GM21423 (cell line): ENCODE measurements at regions not wholly inside any gene's neighbourhood (a gene's known extent, or its start where the extent isn't known, plus 50 kb on each side); places are given as distances from the start of the nearest gene placed in this dataset.
"Not testable (repeated sequence)": the region's sequence is repeated elsewhere in the genome, so short reads cannot be mapped to it uniquely, and the experiment has no call there.

Experiments
- ATAC-seq: cut with Tn5 transposase; IDR thresholded peaks from one replicate; pipeline ENCODE4 v1.9.1; 2021; ENCODE audit warnings: mild to moderate bottlenecking, moderate library complexity; ENCODE audit not compliant: unreplicated experiment

DNA sequence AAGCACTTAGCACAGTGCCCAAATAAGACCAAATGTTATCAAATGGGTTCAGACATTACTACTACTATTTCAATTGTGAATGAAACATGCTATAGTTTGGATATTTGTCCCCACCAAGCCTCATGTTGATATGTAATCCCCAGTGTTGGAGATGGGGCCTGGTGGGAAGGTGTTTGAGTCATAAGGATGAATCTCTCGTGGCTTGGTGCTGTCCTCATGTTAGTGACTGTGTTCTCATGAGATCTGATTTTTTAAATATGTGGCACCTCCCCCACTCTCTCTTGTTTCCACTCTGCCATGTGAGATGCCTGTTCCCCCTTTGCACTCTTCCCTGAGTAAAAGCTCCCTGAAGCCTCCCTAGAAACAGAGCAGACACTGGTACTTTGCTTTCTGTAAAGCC, 148.7 kb upstream of the TGFBR2 start:
- no peak for ATAC-seq

DNA sequence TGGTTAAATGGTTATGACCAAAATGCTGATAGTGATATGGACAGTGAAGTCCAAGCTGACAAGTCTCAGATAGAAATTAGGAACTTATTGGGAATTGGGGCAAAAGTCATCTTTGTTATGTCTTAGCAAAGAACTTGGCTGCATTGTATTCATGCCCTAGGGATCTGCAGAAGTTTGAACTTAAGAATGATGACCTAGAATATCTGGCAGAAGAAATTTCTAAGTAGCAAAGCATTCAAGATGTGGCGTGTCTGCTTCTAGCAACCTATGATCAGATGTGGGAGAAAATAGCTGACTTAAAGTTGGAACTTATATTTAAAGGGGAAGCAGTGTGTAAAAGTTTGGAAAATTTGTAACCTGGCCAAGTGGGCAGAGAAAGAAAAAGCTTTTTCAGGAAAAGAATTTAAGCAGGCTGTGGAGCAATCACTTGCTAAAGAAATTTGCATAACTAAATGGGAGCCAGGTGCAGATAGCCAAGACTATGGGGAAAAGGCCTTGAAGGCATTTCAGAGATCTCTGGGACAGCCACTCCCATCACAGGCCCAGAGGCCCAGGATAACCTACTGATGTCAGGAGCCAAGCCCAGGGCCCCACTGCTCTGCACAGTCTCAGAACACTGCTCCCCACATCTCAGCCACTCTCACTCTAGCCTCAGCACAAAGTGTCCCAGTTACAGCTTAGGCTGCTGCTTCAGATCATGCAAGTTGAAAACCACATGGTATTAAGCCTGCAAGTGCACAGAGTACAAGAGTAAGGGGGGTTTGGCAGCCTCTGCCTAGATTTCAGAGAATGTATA, 147.8 kb upstream of the TGFBR2 start:
- no peak for ATAC-seq

DNA sequence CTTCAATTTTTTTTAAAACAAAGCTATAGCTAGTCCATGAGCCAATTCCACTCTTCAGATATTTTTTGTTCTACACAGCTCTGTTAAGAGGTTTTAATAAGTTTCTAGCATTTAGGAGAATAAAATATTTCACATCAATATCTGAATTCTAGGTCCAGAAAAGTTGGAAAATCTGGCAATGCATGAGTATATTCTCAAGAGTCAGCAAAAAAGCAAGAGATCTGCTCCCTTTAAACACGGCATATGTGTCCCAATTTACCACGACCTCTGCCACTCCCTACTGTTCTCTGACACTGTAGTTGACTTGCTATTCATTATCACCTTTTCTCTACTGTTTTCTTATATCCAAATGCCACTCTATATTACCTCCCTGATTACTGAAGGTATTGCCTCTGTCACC, 145.1 kb upstream of the TGFBR2 start:
- ATAC-seq = no peak

DNA sequence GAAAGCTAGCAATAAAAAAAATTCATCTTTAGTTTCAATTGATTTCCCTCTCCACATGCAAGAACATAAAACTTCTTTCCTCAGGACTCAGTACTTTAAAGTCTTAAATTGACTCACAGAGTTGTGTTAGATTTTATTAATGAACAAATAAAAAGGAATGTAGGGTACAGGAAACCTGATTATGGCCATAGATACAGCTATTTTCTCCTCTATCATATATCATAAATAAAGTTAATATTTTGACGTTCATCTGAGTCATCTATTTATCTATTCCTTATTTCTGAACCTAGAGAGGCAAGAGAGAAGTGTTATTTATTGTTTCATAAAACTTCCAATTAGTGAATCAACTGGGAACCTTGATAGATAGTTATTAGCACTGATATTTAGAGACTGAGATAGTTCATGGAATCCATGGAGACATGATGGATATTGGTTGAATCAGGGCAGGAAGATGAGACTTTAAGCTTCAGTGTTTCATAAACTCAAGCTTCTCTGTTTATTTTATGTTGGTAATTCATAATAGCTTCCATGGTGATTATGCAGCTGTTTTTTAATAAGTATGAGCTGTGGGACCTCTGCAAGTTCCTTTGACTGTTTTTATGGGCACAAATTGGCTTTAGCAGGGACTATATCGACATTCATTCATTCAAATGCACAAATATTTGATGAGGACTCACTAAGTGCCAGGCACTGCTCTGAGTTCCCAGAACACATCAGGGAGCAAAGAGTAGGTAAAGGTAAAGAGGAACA, 143.5 kb upstream of the TGFBR2 start:
- no peak for ATAC-seq

DNA sequence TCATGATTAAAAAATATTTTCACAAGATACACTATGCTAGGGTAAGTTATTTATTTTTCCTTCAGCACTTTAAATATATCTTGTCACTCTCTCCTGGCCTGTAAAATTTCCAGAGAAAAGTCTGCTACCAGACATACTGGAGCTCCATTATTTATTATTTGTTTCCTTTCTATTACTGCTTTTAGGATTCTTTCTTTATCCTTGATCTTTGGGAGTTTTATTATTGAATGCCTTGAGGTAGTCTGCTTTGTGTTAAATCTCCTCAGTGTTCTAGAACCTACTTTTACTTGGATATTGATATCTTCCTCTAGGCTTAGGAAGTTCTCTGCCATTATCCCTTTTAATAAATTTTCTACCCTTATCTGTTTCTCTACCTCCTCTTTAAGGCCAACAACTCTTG, 142.0 kb upstream of the TGFBR2 start:
- no peak for ATAC-seq

DNA sequence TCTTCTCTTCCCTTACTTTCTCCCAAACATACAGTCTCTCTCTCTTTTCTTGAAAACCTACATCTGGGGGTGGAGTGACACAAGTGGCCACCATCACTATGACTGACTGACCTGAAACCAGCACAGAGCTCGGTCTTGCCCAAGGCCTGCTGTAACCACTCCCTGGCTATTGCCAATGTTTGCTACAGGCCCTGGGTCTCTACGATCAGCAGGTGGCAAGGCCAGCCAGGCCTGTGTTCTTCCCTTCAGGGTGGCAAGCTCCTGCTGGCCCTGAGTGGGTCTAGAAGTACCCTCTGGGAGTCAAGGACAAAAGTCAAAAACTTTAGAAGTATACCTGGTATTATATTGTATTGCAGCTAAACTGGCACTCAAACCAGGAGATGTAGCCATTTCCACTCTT, 140.9 kb upstream of the TGFBR2 start:
- no peak for ATAC-seq

DNA sequence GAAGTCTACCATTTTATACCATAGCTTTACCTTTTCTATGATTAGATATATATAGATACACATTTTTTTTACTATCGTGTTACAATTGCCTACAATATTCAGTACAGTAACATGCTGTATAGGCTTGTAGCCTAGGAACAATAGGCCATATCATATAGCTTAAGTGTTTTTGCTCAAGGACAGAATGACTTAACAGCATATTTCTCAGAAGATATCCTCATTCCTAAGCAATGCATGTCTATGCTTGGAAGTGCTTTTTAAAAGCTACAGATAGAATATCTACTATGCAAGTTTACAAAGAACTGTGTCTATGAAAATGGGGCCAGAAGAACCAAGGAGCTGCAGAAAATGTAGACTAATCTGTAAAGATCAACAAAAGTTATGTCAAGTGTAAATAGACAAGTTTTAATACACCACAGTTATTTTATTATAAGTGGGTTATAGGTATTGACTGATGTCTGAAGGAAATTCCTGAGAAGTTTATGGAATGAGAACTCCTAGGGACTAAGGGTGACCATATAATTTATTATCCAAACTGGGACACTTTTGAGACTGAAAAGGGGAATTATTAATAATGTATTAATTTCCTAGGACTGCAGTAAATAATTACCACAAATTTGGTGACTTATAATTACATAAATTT, 138.7 kb upstream of the TGFBR2 start:
- no peak for ATAC-seq

DNA sequence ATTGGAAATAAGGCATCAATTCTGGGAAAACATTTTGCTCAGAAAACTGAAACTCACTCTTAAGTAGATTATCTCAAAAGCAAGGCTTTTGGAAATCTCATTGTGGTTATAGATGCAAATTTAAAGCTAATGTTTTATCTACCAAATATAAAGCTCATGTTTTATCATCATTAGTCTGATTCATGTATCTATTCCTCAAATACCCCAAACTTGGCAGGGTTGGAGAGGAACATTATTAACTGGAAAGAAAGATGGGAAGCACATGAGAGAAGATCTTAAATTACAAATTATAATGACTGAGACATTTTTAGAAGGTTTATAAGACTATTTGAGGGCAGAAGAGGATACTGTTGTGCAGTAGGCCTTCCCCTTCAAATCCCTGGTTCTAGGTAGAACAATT, 137.3 kb upstream of the TGFBR2 start:
- ATAC-seq = no peak

DNA sequence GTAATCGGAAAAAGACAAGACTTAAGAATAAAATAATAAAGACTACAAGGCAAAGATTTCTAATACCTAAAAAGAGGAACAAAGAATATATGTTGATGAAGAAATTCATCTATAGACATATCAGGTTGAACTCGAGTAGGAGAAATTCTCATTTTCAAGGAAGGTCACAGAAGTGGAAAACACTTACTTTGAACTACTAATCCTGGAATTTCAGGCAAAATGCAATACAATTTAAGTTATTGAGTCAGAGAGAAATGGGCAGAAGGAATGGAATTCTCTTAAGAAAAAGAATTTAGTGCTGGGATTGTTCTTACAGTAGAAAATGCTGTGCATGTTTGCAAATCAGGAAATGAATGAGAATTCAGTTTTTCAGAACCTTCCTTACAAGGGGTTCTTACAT, 135.9 kb upstream of the TGFBR2 start:
- ATAC-seq = no peak

DNA sequence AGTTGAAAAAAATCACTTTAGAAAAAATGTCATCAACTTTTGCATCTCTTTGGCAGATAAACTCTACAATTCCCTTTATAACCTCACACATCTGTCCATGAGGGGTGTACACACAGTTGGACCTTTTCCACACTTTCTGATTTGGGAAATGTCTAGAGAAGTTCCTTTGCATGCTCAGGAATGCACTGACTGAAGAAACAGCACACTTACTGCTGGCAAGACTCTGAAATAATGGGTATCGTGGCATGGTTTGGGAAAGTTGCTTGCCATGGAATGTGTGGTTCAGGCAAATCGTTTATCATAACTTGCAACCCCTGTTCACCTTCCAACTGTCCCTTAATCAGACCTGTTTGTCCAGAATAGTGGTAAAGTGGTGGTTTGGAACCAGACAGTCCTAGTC, 135.3 kb upstream of the TGFBR2 start:
- ATAC-seq = no peak

DNA sequence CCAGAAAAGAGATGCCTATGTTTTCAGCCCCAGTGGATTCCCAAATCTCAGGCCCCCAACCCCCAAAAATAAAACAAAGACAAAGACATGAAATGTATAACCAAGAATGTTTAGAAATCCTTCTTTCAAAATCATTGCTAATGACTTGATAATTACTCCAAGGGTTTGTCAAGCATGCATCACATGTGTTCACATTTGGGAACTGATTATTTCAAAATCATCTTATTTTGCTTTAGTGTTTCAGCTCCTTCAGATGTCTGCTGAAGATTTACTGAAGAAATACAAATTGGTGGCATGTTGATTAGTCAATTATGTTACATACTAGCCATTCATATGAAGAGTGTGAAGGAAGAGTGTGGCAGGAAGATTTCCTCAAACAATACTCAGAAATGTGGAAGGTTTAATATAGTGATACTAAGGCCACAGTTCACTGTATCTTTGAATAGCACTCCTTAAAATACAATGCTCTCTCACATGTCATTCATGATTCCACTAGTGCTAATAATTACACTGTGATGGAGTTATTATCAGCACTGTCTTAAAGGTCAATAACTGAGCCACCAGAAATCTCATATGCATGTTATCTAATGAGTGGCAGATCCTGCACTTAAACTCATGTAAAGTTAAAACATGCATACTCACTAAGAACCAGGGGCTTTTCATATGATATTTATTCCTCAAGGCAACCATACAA, 134.5 kb upstream of the TGFBR2 start:
- ATAC-seq = no peak

DNA sequence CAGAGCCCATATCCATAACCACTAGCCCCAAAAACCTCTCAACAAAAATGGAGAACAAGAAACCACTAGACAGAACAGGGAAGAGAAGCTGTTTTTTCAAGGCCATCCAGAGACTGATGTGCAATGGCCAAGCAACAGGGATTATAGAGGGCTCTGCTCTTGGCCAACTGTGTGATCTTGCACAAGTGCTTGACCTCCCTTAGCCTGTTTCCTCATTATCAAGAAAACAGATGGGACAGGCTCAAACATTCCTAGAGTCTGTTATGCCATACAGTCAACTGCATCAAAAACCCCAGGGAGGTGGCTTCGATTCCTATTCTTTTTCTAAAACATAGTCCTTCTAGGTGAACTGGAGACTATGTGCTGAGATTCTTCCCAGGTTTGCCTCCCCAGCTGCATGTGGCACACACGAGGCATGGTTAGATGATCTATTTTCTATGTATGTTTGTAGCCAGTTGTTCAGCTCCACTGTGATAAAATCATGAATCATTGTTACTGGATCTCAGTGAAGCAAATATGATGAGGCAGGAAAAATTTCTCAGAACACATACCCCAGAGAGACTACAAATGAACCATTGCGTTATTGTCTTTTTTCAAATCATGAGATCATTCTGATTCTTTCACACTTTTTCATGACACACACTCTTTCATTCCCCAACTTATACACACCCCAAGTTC, 132.9 kb upstream of the TGFBR2 start:
- ATAC-seq = no peak

DNA sequence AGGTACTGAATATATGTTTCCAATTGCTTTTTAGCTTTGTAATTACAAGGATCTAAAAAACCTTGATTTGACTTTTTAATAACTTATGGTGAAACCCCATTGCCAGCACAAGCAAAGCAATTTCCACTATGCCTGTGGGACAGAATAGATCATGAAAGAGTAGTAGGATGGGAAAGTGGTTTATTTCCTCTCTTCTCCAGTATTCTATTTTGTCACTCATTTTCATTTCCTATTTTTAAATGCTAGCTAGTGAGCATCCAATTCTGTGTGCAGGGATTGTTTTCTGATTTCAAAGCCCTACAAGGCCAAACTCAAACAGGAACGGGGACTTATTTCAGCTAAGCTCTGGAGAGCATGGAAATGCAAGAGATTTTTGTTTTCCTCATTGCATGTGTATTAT, 132.0 kb upstream of the TGFBR2 start:
- no peak for ATAC-seq

DNA sequence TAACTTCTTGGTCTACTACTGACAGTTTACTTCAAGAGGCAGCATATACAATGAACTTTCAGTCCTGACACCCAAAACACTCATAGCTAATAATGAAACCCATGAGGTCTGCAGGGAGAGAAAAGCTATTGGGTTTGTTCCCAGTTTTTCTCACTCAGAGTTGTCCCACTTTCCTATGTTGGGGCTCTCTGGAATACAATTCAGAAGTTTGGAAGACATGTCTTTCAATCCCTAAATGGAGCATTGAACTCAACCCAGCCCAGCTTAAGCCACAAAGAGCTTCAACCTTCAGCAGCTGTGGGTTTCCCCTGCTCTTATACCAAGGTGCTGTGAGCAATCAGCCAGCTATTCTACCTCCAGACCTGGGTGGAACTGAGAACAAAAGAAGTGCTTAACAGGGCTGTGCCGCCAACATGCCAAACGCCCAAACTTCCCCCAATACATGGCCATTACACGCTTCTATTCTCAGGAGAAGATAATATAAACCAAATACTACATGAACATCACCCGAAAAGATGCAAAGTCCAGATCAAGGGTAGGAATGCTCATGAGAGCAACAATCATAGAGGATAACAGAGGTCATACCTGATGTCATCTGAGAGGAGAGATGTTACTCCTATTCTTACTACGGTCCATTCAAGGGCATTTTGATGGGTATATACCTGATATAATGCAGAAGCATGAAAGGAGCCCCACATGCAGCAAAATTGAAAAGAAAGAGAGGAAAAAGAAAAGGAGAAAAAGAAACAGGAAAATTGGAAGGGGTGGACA, 131.2 kb upstream of the TGFBR2 start:
- ATAC-seq = peak; percentile 90

DNA sequence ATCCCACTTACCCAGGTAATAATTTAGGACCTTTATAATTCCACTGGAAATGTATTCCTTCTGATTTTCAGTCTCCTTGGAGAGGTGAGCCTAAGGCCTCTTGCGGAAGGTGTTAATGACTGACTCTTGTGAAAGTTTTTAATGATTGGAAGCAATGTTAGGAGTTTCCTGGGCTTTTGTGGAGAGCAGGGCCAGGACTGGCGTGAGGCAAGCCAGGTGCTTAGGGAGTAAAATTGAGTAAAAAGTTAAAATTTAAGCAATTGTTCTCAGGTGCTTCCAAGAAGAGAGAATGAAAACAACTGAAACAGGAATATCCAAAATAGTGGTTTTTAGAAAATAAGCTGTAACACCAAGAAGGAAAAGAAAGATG, 130.6 kb upstream of the TGFBR2 start:
- ATAC-seq = no peak

DNA sequence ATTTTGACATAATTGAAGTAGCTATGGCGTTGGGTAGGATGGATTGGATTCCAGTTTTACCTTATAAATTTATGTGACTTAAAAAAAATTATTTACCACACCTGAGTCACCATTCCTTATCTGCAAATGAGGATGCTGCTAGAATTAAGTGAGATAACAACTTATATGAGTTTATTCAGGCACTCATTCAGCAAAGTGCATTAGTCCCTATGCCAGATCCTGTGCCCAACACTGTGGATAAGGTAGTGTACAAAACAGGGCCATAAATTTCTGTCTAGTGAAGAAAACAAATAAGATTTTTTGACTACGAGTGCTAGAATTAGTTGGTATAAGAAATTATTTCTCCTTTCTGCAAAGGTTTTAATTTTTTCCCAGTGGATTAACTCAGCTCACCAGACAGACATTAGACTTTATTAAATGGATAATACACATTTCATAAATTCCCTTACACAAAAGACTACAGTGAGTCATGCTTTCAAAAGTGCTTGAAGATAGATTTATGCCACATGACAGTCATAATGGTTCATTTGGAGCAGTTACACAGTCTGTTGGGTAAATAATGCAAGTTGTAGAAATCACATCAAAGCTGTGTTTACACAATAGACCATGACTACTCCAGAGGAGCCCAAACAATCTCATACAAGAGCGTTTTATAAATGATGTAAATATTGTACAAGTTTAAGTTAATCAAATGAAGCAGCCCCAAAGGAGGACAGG, 129.9 kb upstream of the TGFBR2 start:
- no peak for ATAC-seq

DNA sequence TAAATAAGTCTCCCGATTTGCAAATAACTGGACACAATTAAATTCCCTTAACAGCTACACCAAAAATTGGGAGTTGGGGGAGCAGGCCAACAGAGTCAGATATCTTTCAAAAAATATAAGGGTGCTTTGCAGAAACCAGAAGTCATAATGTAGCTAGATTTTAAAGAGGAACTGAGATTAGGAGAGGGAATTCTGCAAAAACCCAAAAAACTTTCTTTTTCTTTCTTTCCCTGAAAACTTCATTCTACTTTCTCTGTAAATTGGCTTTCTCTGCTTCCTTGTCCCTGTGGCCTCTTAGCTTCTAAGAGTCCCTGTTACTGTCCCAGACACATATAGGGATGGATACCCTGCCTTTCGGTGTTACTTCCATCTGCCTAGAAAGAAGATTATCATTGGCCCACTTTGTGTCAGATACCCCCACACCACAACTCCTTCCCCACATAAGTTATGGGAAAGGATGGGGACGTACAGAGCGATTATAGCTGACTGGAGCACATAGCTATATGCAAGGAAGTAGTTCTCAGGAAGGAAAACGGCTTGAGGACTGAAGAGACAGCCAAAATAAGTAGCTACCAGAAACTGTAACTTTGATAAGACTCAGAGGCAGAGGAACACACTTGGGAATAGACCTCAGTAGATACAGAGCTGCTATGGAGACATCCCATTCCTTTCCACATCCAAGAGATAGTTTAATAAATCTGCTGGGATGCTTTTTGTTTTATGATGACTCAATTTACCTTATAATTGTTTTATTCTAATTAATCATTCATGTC, 129.1 kb upstream of the TGFBR2 start:
- ATAC-seq = no peak

DNA sequence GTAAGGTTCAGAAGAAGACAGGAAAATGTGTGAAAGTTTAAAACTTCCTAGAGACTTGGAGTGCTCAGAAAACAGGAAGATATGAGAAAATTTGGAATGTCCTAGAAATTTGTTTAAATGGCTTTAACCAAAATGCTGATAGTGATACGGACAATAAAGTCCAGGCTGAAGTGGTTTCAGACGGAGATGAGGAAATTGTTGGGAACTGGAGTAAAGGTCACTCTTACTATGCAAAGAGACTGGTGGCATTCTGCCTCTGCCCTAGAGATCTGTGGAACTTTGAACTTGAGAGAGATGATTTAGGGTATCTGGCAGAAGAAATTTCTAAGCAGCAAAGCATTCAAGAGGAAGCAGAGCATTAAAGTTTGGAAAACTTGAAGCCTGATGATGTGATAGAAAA, 126.7 kb upstream of the TGFBR2 start:
- ATAC-seq = not testable (repeated sequence)

DNA sequence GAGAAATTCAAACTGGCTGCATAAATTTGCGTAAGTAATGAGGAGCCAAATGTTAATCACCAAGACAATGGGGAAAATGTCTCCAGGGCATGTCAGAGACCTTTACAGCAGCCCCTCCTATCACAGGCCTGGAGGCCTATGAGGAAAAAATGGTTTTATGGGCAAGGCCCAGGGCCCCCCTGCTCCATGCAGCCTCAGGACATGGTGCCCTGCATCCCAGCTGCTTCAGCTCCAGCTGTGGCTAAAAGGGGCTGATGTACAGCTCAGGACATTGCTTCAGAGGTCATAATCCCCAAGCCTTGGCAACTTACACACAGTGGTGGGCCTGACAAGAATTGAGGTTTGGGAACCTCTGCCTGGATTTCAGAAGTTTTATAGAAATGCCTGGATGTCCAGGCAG, 126.2 kb upstream of the TGFBR2 start:
- ATAC-seq = not testable (repeated sequence)
